Ishikawa (cell line): ENCODE measurements at regions not wholly inside any gene's neighbourhood (a gene's known extent, or its start where the extent isn't known, plus 50 kb on each side); places are given as distances from the start of the nearest gene placed in this dataset.

ENCODE experiments used
- CEBPB ChIP-seq: IDR thresholded peaks from 2 replicates; pipeline ENCODE4 v1.6.1; 2012
- EGR1 ChIP-seq: IDR thresholded peaks from 2 replicates; pipeline ENCODE4 v1.6.1; 2012
- EP300 ChIP-seq: IDR thresholded peaks from 2 replicates; pipeline ENCODE4 v1.6.1; 2012; ENCODE audit warnings: borderline replicate concordance
- FOXM1 ChIP-seq: IDR thresholded peaks from 2 replicates; pipeline ENCODE4 v1.6.1; 2012; ENCODE audit warnings: low read depth, borderline replicate concordance
- RAD21 ChIP-seq: IDR thresholded peaks from 2 replicates; pipeline ENCODE4 v1.6.1; 2012; ENCODE audit warnings: low read depth
- TEAD4 ChIP-seq: IDR thresholded peaks from 2 replicates; pipeline ENCODE4 v1.6.1; 2012
- ZBTB7A ChIP-seq: IDR thresholded peaks from 2 replicates; pipeline ENCODE4 v1.6.1; 2012; ENCODE audit warnings: low read depth
- TF ChIP-seq, protein P1 (sequence below): IDR thresholded peaks from 2 replicates; pipeline ENCODE4 v1.6.1; 2012; ENCODE audit warnings: low read depth, mild to moderate bottlenecking
- TF ChIP-seq, protein P2 (sequence below): IDR thresholded peaks from 2 replicates; pipeline ENCODE4 v1.6.1; 2012
- TF ChIP-seq, protein P3 (sequence below): IDR thresholded peaks from 2 replicates; pipeline ENCODE4 v1.6.1; 2012

DNA sequence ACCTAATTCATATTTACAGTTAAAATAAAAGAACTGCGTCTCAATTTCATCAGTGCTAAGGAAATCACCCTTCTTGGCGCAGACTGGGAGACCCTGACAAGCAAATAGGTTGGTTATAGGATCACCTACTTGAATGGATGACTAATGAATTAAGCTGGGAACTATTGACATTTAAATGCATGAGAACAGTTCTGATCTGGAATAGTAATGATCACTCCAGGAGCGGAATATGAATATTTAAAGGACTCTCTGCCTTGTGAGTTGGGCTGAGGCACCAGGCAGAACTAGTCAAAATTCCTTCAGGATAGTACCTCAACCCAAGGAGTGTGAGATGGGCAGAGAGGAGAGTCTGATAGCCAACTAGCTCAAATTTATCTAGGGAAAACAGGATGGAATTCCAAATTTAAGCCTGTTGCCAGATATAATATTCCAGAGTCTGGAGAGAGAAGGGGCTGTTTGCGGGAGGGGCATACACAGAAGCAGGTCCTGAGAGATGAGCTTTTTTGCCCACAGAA, 364.4 kb downstream of the CSNK1G3 start:
- TF ChIP-seq EGR1 (no peak), CEBPB (no peak), ZBTB7A (no peak), EP300 (no peak), TEAD4 (no peak), RAD21 (no peak), FOXM1 (no peak)
- TF ChIP-seq, protein P1, sequence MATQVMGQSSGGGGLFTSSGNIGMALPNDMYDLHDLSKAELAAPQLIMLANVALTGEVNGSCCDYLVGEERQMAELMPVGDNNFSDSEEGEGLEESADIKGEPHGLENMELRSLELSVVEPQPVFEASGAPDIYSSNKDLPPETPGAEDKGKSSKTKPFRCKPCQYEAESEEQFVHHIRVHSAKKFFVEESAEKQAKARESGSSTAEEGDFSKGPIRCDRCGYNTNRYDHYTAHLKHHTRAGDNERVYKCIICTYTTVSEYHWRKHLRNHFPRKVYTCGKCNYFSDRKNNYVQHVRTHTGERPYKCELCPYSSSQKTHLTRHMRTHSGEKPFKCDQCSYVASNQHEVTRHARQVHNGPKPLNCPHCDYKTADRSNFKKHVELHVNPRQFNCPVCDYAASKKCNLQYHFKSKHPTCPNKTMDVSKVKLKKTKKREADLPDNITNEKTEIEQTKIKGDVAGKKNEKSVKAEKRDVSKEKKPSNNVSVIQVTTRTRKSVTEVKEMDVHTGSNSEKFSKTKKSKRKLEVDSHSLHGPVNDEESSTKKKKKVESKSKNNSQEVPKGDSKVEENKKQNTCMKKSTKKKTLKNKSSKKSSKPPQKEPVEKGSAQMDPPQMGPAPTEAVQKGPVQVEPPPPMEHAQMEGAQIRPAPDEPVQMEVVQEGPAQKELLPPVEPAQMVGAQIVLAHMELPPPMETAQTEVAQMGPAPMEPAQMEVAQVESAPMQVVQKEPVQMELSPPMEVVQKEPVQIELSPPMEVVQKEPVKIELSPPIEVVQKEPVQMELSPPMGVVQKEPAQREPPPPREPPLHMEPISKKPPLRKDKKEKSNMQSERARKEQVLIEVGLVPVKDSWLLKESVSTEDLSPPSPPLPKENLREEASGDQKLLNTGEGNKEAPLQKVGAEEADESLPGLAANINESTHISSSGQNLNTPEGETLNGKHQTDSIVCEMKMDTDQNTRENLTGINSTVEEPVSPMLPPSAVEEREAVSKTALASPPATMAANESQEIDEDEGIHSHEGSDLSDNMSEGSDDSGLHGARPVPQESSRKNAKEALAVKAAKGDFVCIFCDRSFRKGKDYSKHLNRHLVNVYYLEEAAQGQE: no peak
- TF ChIP-seq, protein P2, sequence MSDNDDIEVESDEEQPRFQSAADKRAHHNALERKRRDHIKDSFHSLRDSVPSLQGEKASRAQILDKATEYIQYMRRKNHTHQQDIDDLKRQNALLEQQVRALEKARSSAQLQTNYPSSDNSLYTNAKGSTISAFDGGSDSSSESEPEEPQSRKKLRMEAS: no peak
- TF ChIP-seq, protein P3, sequence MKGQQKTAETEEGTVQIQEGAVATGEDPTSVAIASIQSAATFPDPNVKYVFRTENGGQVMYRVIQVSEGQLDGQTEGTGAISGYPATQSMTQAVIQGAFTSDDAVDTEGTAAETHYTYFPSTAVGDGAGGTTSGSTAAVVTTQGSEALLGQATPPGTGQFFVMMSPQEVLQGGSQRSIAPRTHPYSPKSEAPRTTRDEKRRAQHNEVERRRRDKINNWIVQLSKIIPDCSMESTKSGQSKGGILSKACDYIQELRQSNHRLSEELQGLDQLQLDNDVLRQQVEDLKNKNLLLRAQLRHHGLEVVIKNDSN: no peak
